HG03045 (cell line): ENCODE measurements at regions not wholly inside any gene's neighbourhood (a gene's known extent, or its start where the extent isn't known, plus 50 kb on each side); places are given as distances from the start of the nearest gene placed in this dataset.
"Not testable (repeated sequence)": the region's sequence is repeated elsewhere in the genome, so short reads cannot be mapped to it uniquely, and the experiment has no call there.

Source experiments
- ATAC-seq: cut with Tn5 transposase; IDR thresholded peaks from one replicate; pipeline ENCODE4 v1.9.1; 2021; ENCODE audit warnings: mild to moderate bottlenecking, moderate library complexity; ENCODE audit not compliant: unreplicated experiment

DNA sequence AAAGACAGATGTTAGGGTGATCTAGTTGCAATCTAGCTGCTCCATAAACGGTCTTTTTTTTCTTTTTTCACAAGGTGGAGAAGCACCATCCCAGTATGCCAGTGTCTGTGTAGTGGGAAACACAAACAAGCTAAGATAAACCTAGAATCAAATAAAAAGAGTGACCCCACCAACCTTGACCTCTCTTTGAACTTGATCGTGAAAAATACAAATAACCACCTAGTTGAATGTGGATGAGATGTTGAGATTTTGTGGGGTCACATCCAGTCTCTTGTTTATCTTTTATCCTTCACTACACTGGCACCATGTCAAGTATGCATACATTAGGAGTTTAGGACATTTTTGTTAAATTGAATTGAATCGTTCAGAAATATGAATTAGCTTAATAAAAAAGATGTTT is 194.6 kb upstream of the EYA4 start:
- ATAC-seq: no peak

DNA sequence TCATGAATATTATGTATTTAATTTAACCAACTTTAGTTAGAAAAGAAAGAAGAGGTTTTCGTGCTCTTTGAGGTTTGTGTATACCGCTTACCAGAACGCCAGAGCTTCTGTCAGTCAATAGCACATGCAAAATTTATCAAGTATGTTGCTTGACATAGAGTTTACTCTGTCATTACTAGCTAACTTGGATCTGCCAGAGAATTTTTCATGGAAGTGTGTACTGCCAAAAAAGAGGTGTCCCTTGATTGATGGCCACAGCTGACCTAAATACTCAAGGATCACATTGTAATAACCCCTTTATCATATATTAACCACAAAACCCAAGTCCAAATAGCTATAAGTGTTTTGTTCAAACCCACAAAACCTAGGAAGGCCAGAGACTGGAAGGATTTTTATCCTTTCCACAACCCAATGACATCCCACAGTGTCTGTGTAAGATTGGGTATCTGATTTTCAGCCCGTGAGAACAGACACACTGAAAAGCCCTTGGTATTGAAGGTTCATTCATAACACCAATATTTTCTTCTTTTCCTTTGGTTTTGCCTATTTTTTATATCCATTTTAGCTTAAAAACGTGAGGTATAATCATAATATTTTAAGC is 194.0 kb upstream of the EYA4 start:
- ATAC-seq: no peak

DNA sequence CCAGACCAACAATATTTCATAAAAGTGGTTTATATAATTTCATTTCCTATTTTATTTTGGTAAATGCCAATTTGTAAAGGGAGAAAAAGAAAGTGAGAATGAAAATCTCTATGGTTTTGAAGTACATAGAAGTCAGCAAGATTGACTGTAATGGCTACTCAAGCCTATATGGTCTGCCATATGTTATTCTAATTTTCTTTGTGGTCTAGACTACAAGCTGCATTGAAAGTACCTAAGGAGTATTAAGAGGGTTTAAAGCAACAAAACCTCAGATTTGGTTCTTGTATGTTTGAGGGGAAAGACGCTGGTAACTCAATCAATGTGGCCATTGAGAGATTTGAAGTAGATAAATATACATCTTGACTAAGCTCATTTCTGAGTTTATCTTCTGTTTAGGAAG is 193.5 kb upstream of the EYA4 start:
- ATAC-seq: no peak

DNA sequence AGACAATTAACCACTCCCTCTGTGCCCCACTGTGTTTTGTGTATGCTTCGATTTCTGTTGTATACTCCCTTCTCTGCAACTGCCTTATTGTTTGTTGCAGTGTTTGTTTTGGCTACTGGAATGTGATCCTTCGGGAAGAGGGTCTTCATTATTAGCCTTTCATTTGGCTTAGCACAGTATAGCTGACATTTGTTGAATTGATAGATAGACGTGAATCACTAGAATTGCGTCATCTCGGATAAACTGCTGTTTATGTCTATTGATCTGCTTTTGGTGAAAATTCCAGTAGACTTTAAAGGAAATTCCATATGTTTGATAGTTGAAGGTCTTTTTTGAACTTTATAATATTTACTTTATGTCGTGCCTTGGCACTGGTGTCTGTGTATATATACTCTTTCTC is 189.9 kb upstream of the EYA4 start:
- ATAC-seq: no peak

DNA sequence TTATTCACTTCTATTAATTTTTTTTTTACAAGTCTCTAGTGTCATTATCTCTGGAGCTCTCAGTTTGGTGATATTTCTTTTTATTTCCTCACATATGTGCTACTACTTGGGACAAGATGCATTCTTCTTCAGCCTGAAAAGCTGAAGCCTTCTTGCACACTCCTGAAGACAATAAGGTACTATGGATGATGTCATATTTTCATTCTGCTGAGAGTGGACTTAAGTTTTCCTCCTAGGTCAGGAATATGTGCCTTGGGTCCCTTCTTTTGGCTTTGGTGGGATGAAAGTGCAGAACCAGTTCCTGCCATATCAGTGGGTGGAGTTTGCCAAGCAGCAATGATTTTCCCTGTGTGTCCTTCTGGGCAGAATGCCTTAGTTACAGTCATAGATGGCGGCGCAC is 188.7 kb upstream of the EYA4 start:
- no peak for ATAC-seq

DNA sequence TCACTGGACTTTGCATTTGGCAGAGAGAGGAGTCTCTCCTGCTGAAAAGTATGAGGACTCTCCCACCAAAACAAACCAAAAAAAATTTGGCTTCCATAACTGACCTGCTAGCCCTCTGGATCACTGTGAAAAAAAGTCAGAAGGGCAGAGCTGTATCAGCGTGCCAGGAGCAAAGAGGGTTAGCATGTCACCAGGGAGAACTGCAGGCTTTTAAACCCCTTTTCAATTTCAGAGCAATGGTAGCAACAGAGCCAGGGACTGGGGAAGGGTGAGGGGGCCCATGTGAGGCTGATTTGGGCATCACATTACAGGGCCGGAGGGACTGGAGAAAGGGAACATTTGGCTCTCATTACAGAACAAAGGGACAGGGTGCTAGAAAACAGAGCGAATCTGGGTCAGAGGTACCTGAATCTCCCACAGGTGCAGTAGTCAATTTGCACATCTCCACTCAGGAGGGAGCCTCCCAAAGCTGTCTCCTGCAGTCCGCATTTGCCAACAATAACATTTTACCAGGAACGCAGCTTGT is 185.7 kb upstream of the EYA4 start:
- ATAC-seq: no peak

DNA sequence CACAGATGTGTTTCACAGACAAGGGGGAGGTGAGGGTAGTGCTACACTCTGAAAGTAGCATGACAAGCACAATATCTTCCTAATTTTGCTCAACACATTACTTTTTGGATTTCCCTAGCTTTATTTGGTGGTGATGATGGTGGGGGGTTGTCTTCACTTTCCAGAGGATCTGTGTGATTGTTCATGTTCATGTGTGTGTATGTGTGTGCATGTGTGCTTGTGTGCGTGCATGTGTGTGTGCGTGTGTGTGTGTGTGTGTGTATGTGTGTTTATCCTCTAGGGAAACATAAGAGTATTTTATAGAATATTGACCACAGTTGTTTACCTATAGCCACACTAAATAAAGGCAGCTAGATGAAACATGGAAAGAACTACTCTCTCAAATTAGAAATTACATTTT is 183.8 kb upstream of the EYA4 start:
- no peak for ATAC-seq

DNA sequence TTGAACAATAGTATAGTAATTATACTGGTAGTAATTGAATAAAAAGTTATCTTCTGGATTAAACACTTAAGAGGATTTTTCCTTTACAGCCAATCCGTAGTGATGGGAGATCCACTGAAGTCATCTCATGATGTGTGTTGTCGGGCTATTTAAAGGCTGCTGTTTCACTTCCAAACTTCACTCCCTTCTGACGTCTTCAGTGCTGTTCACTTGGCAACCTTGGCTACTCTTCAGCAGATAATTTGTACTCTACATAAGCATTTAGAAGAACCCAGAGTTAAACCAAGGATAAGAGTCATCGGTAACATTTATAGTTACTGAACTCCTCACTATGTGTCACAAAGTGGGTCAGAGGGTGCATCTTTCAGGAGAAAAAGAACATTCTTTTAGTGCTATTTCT is 179.1 kb upstream of the EYA4 start:
- ATAC-seq: no peak

DNA sequence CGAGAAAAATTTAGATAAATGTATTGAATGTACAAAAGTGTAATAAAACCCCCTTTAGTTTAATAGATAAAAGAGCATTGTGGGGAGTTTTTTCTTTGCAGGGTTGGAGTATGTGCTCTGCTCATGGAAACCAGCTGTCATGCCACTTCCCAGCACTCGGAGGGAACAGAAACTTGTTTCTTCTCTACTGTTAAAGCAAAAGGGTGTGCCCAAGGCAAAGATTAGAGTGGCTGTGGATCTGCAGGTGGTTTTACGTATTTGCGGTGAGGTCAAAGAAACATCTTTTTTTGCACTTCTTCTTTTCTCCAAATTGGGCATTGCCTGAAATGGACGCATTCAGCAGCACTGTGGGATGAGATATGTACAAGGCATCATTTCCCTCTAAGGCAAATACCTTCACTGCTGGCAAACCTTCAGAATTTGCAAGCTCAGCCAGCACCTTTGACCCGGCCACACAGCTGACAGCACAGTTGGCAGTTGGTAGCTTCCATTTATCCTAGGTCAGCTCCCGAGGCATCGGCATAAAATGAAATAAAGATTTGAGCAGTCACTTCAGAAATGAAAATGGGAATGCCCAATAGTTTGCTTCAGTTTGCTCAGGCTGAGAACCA is 178.4 kb upstream of the EYA4 start:
- no peak for ATAC-seq

DNA sequence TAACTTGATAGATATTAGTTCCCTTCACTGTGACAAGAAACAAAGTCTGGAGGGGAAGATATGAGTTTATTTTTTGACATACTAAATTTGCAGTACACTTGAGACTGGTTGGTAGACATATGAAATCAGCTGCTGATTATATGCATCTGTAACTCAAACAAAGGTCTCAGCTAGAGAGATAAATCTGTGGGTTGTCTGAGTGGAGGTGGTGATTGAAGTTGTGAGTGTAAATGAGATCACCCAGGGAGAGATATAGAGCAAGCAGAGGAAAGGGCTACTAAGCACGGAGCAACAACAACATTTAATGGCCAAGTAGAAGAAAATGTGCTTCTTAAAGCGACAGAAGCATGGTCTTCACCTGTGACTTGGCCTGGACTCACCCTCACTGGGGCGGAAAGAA is 173.2 kb upstream of the EYA4 start:
- ATAC-seq: no peak

DNA sequence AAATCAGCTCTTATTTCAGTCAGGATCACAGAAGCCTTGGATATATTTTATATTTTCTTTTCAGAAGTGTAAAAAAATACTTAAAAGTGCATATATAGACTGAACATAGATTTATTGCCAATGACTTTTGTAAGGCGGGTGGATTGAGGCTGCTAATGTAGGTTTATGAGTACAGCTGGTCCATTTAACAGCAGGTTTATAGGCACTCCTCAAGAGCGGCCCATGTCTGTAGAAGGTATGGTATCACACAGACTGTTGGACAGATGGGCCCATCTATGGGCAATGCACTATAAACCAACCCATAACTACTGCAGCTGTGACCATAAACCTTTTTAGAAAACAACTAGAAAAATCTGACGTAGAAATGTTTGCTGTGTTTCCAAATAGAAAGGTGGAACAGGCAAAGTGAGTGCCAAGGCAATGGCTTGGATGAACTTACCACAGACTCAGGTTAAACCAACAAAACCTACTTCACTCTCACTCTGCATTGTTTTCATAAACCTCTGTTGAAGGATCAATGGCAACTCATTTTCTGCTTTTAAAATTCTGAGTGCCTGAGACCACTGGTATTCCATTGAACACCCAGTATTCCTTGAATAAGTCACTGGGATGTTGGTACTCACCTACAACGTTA is 170.6 kb upstream of the EYA4 start:
- ATAC-seq: no peak

DNA sequence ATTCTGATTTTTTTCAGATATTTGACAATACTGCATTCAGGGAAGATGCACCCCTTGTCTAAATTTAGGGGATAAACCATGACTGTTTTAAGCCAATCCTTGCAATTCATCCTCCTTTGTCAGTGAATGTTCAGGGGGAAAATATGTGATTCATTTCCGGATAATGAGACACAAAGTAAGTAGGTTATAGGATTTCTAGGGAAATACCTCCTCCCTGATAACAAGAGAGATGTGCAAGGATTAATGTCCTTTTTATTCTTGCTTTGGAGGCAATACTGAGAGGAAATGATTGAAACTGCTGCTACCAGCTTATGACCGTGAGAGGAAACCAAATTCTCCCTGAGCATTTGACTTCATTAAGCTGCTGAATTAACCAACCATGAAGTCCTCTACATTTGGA is 161.3 kb upstream of the EYA4 start:
- ATAC-seq: no peak

DNA sequence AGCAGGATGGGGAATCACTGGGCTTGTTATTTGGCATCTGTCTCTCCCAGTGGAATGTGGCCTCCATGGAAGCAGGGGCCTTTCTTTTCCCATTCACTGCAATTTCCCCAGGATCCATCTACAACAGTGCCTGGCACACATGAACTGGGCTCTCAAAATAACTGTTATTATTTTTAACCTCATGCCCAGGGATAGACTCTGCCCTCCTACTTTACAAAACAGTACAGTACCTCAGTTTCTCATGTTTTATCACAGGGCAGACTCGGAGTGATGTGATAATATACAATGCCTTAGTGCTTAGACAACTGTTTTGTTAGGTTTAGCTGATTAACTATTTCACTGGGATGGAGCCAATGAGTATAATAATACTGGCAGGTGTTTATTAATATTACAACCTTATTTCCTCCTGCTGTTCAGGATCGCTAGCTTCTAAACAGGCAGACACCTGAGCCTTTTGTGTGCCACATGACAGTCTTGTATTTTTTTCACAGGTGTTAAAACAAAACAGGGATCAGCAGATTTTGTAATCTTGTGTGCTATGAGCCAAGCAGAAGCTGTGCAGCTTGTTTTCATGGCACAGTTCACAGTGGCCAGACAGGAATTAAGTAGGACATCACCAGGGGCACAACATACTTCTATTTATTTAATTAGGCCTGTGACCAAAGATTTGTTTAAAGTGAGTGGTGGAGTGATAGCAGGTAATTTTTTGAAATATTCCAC is 157.7 kb upstream of the EYA4 start:
- ATAC-seq: no peak

DNA sequence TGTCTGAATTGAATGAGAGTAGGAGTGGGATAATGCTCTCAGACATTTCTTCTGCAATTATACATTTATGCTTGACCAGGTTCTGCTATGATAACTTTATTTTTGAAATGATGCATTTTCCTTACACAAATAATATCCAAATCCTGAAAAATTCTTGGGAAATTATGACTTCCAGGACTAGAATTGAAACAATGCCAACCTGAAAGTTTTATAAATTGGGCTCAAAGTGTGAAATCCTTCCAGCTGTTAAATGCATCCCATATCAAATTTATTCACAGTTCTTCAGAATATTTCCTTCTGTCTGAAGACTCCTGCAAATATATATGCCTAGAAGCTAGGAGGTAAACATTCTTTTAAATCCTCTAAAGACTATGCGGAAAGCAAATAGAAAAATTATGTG is 155.7 kb upstream of the EYA4 start:
- no peak for ATAC-seq

DNA sequence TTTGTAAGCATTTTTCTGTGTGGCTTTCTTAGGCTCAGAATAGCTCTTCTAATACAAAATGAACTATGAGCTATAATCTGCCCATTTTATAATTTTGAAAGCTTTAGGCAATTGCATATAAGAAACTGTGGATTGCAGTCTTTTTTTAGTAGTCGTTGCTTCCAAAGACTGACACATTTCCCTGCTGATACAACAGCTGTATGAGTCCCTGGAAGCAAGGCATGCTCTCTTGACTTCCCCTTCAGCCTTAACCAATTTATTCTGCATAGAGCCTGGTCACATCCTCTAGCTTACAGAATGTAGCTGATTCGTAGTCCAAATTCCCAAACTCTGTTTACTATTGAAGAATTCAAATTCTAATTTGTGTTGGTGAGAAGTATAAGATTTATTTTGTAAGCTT is 155.3 kb upstream of the EYA4 start:
- ATAC-seq: no peak

DNA sequence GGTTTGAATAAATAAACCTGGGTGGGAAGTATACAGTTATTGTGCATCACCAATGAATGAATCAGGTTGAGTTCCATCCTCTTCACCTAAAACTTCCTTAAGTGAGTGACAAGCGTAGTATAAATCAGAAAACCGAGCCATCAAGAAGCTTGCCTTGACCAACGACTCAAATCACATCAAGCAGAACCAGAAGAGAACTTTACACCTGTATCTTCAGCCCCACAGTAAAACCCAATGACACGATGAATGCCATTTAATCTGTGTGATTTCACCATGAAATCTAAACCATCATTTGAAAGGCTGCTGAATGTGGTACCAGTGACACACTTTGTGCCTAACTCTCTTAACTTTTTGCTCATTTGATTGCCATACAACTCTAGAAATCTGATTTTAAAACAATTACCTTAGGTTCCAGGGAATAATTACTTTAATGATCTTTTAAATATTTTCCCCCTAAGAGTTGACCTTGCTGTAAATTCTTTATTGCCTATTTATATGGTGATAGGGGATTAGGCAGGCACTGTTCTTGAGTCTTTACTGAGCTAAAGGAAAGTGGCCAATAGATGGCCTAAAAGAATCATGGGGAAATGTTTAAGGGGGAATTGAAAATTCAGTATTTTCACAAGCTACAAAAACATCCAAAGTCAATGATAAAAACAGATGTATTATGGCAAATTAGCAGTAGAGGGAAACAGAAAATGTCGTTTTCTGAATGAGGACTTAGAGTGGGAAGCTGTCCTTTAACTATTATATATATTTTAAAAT is 152.0 kb upstream of the EYA4 start:
- no peak for ATAC-seq

DNA sequence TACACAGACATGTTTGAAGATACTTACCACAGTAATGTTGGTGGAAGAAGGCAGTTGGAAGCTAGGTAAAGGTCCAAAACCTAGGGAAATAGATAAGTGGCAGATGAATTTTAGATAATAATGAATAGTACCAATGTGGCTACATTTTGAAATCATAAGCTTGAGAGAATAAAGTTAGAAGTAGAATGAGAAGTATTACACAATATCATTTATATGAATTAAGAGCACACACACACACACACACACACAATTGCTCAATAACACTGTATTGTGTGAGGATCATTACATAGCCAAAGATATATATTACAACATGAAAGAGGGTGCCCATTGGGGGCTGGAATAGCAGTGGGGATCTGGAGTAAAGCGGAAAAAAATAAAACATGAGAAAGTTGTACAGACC is 149.0 kb upstream of the EYA4 start:
- ATAC-seq: no peak

DNA sequence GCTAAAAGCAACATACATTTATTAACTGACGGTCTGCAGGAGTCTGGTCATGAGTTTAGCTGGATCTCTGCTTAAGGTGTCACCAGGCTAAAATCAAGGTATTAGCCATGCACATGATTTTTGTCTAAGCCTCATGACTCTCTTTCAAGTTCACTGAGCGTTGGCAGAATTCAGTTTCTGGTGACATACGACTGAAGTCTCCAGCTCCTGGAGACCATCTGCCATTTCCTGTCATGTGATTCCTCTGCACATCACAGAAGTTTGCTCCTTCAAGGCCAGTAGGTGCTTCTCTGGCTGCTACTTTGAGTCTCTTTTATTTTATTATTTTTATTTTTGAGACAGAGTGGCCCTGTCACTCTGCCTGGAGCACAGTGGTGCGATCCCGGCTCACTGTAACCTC is 148.4 kb upstream of the EYA4 start:
- no peak for ATAC-seq

DNA sequence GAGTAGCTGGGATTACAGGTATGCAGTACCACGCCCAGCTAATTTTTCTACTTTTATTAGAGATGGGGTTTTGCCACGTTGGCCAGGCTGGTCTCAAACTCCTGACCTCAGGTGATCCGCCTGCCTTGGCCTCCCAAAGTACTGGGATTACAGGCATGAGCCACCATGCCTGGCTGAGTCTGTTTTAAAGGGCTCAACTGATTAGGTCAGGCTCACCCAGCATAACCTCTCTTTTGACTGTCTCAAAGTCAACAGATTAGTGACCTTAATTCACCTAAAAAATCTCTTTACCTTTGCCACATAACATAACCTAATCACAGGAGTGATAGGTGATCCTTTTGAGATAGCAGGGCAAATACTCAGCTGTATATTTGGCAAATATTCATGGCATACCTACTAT is 147.9 kb upstream of the EYA4 start:
- not testable (repeated sequence) for ATAC-seq

DNA sequence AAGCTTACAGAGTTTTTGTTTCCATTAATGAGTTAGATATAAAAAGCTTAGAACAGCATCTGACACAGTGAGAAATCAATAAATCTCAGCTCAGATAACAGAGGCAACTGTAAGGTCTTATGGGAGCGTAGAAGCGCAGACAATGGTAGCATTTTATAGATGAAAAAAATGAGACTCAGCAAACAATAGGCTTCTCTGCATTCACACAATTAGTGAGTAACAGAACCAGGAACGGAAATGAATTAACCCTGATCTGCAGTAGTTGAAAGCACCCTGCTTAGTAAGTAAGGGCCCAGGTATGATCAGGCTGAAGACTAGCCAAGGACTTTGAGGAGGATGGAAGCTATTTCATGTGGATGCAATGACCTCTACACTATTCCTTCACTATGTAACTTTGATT is 147.2 kb upstream of the EYA4 start:
- no peak for ATAC-seq

DNA sequence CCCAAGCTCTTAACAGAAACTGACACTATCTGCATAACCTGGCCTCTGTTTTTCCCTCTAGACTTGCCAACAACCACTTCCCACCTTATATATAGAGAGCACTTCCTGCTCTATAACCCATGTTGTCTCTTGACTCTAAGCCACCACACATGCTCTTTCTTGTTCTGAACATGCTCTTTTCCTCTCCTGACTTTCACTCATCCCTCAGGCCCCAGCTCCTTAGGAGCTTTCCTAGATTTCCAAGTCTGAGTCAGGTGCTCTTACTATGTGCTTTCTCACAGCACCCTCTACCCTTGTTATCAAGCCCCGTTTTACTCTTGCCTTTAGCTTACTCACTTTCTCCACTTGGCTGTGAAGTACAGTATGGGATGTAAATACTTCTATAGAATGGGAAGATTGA is 143.9 kb upstream of the EYA4 start:
- ATAC-seq: no peak
